H54 (cell line): ENCODE measurements at regions not wholly inside any gene's neighbourhood (a gene's known extent, or its start where the extent isn't known, plus 50 kb on each side); places are given as distances from the start of the nearest gene placed in this dataset.
"Not testable (repeated sequence)": the region's sequence is repeated elsewhere in the genome, so short reads cannot be mapped to it uniquely, and the experiment has no call there.

ENCODE experiments used
- DNase-seq: peaks from one replicate; pipeline ENCODE4 v3.0.0; 2011; ENCODE audit warnings: low spot score, mixed read lengths; ENCODE audit not compliant: insufficient read length
- FAIRE-seq: peaks from 3 replicates; lab custom pipeline; 2011; peaks lifted over from hg19 to GRCh38; lab: Jason Lieb, UNC
- POLR2A ChIP-seq: IDR thresholded peaks from 2 replicates; pipeline ENCODE4 v1.6.1; 2011; ENCODE audit warnings: low read depth, mild to moderate bottlenecking, low read length

DNA sequence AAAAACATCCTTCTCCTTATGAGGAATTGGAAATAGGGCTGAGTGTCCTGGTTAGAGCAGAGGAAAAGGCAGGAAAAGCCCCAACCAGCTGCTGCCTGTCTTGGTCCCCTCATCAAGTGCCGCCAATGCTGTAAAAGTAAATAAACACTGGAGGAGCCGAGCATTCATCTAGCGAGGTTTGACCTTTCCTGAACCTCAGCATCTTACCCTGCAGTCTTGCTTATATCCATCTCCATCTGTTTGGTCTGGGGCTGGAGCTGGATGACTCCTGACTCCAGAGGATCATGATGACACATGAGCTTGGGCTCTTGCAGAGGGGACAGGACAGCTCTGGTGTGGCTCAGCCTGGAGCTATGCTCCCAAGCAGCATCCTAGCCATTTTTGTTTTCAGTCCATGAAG, 501.1 kb downstream of the TNS3 start:
- FAIRE-seq (no peak), DNase-seq (no peak)
- no peak for TF ChIP-seq POLR2A

DNA sequence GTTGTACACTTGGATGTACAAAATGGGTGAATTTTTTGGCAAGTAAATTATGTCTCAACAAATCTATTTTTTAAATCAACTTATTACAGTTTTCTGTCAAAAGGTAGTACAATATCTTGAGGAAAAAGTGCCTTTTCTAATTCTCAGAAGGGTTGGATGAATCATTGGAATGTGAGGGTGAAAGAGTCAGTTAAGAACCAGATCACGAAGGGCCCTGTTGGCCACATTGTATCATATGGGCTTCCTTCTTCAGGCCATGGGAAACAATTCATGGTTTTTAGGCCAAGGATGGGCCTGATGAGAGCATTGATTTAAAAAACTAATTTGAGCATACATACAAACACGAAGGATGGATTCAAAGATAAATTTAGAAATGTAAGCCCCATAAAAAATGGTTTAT, 503.7 kb downstream of the TNS3 start:
- no peak for TF ChIP-seq POLR2A
- DNase-seq: no peak
- FAIRE-seq: no peak

GRCh38 chr7:47074702-47075153, 507.2 kb downstream of the TNS3 start:
- no peak for TF ChIP-seq POLR2A
- FAIRE-seq (no peak), DNase-seq (no peak)

DNA sequence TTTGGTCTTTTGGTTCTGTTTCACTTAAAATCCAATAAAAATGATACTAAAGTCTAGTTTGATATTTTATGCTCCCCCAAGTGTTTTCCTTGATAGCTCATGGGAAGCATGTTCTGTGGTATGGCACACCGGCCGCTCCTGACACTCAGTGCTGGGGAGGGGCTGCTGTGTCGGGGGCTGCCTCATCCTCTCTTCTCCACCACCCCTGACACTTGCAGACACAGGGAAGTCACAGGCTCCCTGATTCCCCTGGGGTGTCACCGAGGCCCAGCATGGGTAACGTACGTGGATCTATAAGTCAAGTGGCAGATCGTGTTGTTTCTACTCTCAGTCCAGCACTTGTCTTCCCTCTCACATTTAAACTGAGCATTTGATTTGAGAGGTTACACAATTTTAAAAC, 508.6 kb downstream of the TNS3 start:
- FAIRE-seq: no peak
- DNase-seq: no peak
- TF ChIP-seq POLR2A: no peak

GRCh38 chr7:47071866-47072265, 510.0 kb downstream of the TNS3 start:
- FAIRE-seq (no peak), DNase-seq (no peak)
- TF ChIP-seq POLR2A: no peak

DNA sequence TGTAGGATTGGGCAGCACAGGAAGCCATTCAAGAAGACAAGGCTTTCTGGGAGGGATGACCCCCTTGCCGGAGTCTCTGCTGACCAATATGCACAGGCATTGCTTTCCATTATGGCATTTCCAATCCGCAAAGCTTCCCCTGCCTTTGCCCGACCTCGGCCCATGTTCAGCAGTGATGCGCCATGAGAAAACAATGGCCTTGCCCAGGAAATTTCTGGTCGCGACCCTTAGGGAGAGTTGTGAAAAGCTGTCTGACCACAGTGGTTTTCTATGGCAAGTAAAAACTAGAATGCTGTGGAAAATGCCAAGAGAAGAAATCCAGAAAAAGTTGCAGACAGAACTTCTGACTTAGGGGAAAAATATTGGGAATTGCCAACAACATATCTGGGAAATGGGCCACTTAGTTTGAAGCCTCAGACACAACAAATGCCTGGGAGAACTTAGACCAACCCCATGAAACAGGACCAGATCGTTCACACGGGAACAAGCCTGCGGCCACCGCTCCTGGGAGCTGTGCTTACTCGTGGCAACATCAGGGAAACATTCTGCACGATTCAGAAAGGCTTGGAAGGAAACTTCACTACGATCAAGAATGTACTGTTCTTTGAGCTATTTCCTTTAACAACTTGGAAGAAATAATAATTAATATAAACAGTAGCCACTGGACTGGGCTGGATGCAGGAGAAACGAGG, 512.4 kb downstream of the TNS3 start:
- no peak for TF ChIP-seq POLR2A
- FAIRE-seq (no peak), DNase-seq (no peak)

- no peak for TF ChIP-seq POLR2A
- DNase-seq (no peak), FAIRE-seq (no peak)
These were observed 514.8 kb downstream of the TNS3 start for GRCh38 chr7:47066976-47067614.

DNA sequence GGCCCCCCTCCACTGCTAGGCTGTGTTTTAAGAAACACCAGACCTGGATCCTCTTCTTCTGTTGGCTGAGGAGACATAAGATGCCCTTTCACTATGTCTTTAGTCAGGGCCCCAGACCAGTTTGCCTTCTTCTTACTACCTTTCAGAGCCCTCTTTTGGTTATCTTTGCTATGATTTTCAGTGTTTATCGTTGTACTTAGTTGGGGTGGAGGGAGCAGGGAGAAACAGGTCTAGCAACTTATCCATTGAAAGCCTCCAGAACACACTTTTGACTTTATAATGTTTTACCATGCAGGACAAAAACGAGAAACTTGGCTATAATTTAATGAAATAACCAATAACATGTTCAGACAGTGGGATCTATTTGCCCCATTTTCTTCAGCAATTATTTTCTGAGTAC, 525.2 kb downstream of the TNS3 start:
- no peak for FAIRE-seq
- no peak for DNase-seq
- no peak for TF ChIP-seq POLR2A

- DNase-seq, FAIRE-seq: not testable (repeated sequence)
These were observed 529.2 kb downstream of the TNS3 start for GRCh38 chr7:47052541-47053208.

DNA sequence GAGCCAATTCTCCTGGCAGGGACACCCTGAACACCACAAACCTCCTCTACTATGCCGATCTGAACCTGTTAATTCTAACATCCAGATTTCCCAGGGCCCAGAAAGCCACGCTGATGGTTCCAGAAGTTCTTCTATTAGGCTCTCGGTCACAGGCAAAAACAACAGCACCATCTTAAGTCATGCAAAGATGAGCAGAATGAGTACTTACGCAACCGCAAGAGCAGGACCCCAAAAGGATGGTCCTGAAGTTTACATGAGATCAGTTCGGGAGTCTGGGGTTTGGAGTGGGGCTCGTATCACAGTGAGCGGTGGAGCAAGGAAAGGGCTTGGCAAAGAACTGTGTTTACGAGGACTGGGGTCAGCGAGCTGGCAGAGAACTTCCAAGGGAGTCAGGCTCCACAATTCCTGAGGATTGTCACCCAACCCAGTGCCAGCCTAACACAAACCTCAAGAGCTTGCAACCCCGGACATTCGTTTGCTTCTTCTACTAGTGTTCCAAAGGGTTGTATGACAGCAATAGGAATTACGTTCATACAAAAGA, 532.6 kb downstream of the TNS3 start:
- DNase-seq: no peak
- no peak for TF ChIP-seq POLR2A
- no peak for FAIRE-seq

DNA sequence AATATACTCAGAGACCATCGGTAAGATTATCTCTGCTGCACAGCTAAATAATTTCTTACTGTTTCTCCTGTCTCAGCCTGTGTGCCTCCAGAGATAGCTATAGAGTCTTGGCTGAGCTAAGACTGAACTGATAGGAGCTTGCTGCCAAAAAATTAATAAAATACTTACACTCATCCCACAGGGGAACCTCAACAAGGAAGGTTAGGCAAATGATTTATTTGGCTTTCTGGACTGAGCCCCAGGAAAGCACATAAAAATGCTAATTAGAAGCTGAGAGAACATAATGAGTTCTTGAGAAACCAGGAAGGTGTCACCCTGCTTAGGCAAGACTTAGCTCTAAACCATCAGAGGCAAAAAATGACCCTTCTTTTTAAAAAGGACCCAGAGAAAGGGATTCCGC, 534.5 kb downstream of the TNS3 start:
- FAIRE-seq: no peak
- DNase-seq: no peak
- TF ChIP-seq POLR2A: no peak

DNA sequence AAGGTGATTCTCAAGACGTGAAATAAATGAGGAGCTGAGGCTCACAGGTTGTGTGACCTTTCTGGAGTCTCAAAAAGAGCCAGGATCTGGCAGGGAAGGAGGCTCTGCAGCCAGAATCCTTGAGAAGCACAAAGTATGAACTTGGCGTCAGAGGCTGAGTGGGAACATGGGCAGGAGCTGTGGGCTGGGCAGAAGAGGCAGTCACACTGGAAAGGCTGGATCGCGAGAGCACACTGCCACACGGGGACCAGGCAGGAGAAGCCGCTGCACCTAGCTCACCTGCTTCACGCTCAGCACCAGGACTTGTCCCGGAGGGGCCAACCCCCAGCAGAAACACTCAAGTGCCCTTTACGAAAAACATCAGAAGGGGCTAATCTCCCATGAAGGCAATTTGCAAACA, 535.0 kb downstream of the TNS3 start:
- DNase-seq: no peak
- FAIRE-seq: no peak
- no peak for TF ChIP-seq POLR2A

DNA sequence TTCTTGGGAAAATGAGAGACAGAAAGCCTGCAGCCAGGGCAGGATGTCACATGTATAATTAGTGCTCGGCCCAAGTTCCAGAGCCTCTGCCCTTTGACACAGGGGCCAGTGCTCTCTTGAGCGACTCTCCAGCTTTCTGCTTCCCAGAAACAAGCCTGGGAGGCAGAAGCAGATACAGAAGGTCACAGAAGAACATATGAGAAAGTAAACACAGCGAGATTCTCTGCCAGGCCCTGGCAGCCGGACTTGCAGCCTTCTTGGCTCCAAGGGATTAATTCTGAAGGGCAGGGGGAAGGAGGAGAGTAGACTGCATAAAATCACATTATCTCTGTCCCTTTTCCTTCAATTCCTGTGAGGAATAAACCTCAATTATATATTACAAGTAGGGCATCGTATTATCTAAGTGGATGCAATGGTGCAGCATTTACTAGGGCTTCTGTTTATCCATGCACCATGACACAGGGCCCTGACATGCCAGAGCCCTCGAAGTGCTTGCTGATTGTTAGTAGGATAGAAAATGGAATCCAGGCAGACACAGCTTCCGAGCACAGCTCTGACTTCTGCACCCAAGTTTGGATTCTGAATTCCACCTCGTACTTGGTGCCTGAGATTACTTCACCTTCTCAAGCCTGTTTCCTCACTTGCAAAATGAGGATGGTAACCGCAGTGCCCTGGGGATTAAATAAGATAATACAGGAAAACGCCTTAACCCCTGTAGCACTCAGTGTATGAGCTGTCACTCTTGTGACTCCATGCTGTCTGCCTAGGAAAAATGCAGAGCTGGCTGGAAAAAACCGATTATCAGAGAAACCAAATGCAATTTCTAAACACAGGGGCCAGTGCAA, 536.5 kb downstream of the TNS3 start:
- DNase-seq (no peak), FAIRE-seq (no peak)

GRCh38 chr7:47044625-47045024, 537.3 kb downstream of the TNS3 start:
- FAIRE-seq: no peak
- no peak for DNase-seq
- no peak for TF ChIP-seq POLR2A

More for the DNA sequence above, 536.5 kb downstream of the TNS3 start:
- no peak for TF ChIP-seq POLR2A
